ENCODE measurements at regions not wholly inside any gene's neighbourhood (a gene's known extent, or its start where the extent isn't known, plus 50 kb on each side); places are given as distances from the start of the nearest gene placed in this dataset.

DNA sequence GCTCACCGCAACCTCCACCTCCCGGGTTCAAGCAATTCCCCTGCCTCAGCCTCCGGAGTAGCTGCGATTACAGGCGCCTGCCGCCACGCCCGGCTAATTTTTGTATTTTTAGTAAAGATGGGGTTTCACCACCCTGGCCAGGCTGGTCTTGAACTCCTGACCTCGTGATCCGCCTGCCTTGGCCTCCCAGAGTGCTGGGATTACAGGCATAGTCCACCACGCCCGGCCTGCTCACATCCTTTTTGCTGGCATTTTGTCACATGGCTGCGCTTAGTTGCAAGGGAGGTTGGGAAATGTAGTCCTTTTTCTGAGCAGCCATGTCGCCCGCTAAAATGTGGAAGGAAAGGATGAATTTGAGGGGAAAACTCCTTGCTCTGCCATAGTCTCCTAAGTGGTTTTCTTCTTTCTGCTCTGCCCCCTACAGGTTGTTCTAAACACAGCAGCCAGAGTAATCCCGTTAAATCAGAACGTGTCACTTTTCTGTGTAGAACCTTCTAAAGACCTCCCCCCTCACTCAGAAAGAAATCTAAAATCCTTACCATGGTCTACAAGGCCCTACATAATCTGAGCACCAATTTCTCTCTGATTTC lies 57.8 kb upstream of the HSPA9 start:
- H3K4me3 ChIP-seq (ENCODE audit: low read length): no peak overlapping the region
- TF ChIP-seq, protein P1, sequence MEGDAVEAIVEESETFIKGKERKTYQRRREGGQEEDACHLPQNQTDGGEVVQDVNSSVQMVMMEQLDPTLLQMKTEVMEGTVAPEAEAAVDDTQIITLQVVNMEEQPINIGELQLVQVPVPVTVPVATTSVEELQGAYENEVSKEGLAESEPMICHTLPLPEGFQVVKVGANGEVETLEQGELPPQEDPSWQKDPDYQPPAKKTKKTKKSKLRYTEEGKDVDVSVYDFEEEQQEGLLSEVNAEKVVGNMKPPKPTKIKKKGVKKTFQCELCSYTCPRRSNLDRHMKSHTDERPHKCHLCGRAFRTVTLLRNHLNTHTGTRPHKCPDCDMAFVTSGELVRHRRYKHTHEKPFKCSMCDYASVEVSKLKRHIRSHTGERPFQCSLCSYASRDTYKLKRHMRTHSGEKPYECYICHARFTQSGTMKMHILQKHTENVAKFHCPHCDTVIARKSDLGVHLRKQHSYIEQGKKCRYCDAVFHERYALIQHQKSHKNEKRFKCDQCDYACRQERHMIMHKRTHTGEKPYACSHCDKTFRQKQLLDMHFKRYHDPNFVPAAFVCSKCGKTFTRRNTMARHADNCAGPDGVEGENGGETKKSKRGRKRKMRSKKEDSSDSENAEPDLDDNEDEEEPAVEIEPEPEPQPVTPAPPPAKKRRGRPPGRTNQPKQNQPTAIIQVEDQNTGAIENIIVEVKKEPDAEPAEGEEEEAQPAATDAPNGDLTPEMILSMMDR (conservative IDR thresholded peaks at IDR 0.05; ENCODE audit: low read length): peak; percentile 27; the same call in 1 of the 2 replicates
- DNase-seq (ENCODE audit: low read depth): peak; percentile 75

GRCh38 chr5:138631096-138631928 lies 56.1 kb upstream of the HSPA9 start:
- TF ChIP-seq, protein P1 (conservative IDR thresholded peaks at IDR 0.05; ENCODE audit: low read length): no peak
- DNase-seq (ENCODE audit: low read depth): no peak
- no peak overlapping the region for H3K4me3 ChIP-seq (ENCODE audit: low read length)

- TF ChIP-seq, protein P1 (conservative IDR thresholded peaks at IDR 0.05; ENCODE audit: low read length): no peak
- DNase-seq (ENCODE audit: low read depth): no peak
- no peak overlapping the region for H3K4me3 ChIP-seq (ENCODE audit: low read length)
Measured at GRCh38 chr5:138629392-138629791, 54.2 kb upstream of the HSPA9 start.

DNA sequence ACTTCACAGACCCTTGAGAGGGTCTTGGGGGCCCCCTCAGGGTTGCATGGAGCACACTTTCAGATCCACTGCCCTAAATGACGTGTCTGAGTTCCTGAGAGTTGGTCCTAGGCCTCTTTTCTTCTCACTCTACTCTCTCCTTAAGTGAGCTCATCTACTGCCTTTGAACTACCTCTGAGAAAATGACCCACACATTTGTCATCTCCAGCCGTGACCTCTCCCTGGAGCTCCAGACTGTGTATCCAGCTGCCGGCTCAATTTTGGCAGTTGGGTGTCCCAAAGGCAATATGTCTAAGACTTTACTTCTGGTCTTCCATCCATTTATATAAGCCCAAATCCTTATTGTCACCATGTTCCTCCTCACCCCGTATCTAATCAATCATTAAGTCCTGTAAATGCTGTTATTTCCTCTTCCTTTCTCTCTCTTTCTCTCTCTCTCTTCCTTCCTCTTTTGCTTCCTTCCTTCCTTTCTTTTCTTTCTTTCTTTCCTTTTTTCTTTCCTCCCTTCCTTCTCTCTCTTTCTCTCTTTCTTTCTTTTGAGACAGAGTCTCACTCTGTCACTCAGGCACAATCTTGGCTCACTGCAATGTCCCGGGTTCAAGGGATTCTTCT lies 51.2 kb upstream of the HSPA9 start:
- H3K4me3 ChIP-seq (ENCODE audit: low read length): no peak overlapping the region
- TF ChIP-seq, protein P1 (conservative IDR thresholded peaks at IDR 0.05; ENCODE audit: low read length): no peak
- DNase-seq (ENCODE audit: low read depth): no peak

GRCh38 chr5:138625134-138625533 lies 49.9 kb upstream of the HSPA9 start:
- no peak for DNase-seq (ENCODE audit: low read depth)
- TF ChIP-seq, protein P1 (conservative IDR thresholded peaks at IDR 0.05; ENCODE audit: low read length): no peak
- no peak overlapping the region for H3K4me3 ChIP-seq (ENCODE audit: low read length)

Measured in AG10803 (cell line).